ENCODE measurements at regions not wholly inside any gene's neighbourhood (a gene's known extent, or its start where the extent isn't known, plus 50 kb on each side); places are given as distances from the start of the nearest gene placed in this dataset.

GRCh38 chrX:98654565-98654964, 1755.5 kb downstream of the PCDH19 start:
- DNase-seq = no peak
